ENCODE measurements at regions not wholly inside any gene's neighbourhood (a gene's known extent, or its start where the extent isn't known, plus 50 kb on each side); places are given as distances from the start of the nearest gene placed in this dataset.

DNA sequence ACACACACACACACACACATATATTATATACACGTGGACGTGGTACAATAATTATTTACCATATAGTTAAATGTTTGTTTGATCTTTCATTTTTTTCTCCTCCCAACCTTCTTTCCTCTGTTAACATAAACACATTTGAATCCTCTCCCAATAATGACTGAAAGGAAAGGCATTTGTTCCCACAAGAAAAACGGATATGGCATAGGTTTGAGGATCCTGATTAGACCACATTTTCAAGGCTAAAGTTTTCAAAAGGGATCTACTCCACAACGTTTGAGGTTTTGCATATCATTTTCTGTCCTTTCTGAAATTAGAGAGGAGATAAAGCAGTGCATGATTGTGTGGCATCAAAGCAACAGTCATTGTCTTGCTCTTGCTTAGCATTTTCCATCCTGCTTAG, 1883.4 kb downstream of the STIM2 start:
- Histone ChIP-seq H3K36me3 (ENCODE audit: control insufficient read depth in 1 of 2, insufficient read depth in 2 of 2, low read length in 2 of 2) (no peaks in the 10 kb centered on the region), H3K4me1 (ENCODE audit: control insufficient read depth in 1 of 2, insufficient read depth in 2 of 2, low read length in 2 of 2) (no peaks in the 10 kb centered on the region), H3K27me3 (ENCODE audit: low read depth, low read length) (no peaks in the 10 kb centered on the region), H3K27ac (ENCODE audit: low read length) (no peak overlapping the region), H3K9me3 (ENCODE audit: control insufficient read depth in 1 of 2, low read length in 2 of 2) (no peaks in the 10 kb centered on the region), H3K4me3 (ENCODE audit: low read depth in 1 of 2, low read length in 2 of 2) (no peak overlapping the region)

DNA sequence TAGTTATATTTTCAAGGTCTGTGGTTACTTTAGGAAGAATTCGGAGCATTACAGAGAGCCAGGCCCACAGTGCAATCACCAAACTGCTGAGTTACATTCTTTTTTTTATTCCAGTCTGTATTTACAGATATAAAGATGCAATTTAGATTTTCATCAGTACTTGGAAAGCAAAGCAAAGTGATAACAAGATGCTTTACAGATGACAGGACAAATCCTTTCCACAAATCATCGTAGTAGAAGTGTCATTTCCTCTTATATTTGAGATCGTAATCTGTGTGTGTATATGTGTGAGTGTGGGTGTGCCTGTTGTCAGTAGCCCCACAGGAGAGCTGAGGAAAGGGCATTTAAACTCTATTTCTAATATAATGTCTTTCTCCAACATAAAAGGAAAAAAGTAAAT, 1893.7 kb downstream of the STIM2 start:
- Histone ChIP-seq H3K4me1 (ENCODE audit: control insufficient read depth in 1 of 2, insufficient read depth in 2 of 2, low read length in 2 of 2) (no peaks in the 10 kb centered on the region), H3K9me3 (ENCODE audit: control insufficient read depth in 1 of 2, low read length in 2 of 2) (no peaks in the 10 kb centered on the region)

DNA sequence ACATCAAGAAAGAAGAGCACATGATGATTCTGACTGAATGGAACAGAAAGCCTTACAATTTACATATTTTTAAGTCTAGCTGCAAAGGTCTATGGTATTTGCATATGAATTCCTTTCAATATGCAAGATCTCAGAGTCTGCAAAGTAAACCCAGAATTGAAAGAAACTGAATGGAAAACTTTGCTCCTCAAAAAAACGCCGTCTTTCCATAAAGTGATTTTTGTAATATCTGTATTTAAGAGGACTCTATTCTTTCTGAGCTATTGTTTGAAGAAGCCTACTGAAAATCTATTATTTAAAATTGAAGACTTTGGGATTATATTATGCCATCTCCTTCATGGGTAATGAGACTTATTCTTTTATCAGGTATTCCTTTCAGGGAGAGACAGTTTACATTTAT, 1894.4 kb downstream of the STIM2 start:
- Histone ChIP-seq H3K9me3 (ENCODE audit: control insufficient read depth in 1 of 2, low read length in 2 of 2) (no peaks in the 10 kb centered on the region), H3K27ac (ENCODE audit: low read length) (no peak overlapping the region), H3K36me3 (ENCODE audit: control insufficient read depth in 1 of 2, insufficient read depth in 2 of 2, low read length in 2 of 2) (no peaks in the 10 kb centered on the region), H3K4me3 (ENCODE audit: low read depth in 1 of 2, low read length in 2 of 2) (no peak overlapping the region), H3K4me1 (ENCODE audit: control insufficient read depth in 1 of 2, insufficient read depth in 2 of 2, low read length in 2 of 2) (no peaks in the 10 kb centered on the region), H3K27me3 (ENCODE audit: low read depth, low read length) (no peaks in the 10 kb centered on the region)

More for the DNA sequence above, 1893.7 kb downstream of the STIM2 start:
- H3K36me3 ChIP-seq (ENCODE audit: control insufficient read depth in 1 of 2, insufficient read depth in 2 of 2, low read length in 2 of 2), result no peaks in the 10 kb centered on the region
- no peaks in the 10 kb centered on the region for H3K27me3 ChIP-seq (ENCODE audit: low read depth, low read length)
- H3K4me3 ChIP-seq (ENCODE audit: low read depth in 1 of 2, low read length in 2 of 2), result no peak overlapping the region
- H3K27ac ChIP-seq (ENCODE audit: low read length), result no peak overlapping the region

DNA sequence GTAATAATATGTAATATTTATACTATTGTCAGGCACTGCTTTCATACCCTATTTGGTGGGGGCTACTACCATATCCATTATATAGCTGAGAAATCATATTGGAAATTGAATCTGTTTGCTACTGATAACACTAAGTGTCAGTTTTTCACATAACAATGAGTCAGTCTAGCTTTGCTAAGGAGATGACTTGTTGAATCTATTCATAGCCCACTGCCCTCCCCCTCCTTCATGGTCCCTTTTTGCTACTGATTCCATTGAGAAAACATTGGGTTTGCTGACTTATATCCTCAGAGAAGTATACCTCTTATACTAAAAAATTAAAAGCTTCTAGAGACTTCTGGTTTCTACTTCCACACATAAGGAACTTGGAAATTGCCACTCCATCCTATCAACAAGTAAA, 1898.4 kb downstream of the STIM2 start:
- H3K36me3 ChIP-seq (ENCODE audit: control insufficient read depth in 1 of 2, insufficient read depth in 2 of 2, low read length in 2 of 2), result no peaks in the 10 kb centered on the region
- H3K4me1 ChIP-seq (ENCODE audit: control insufficient read depth in 1 of 2, insufficient read depth in 2 of 2, low read length in 2 of 2), result no peaks in the 10 kb centered on the region
- no peaks in the 10 kb centered on the region for H3K27me3 ChIP-seq (ENCODE audit: low read depth, low read length)
- no peaks in the 10 kb centered on the region for H3K9me3 ChIP-seq (ENCODE audit: control insufficient read depth in 1 of 2, low read length in 2 of 2)
- no peak overlapping the region for H3K27ac ChIP-seq (ENCODE audit: low read length)
- H3K4me3 ChIP-seq (ENCODE audit: low read depth in 1 of 2, low read length in 2 of 2), result no peak overlapping the region

DNA sequence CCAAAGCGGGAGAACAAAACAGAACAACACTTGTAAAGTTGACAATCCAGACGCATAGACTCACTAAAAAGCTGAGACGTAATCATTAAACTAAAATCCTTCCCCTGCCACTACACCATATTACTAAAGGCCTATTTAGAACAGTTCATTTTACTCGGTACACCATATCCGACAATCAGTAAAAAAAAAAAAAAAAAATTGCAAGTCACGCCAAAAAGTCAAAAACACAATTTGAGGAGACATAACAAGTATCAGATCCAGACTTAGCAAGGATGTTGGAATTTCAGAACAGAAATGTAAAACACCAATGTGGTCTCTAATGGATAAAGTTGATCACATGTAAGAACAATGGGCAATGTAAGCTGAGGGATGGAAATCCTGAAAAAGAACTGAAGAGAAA, 1899.4 kb downstream of the STIM2 start:
- Histone ChIP-seq H3K4me3 (ENCODE audit: low read depth in 1 of 2, low read length in 2 of 2) (no peak overlapping the region), H3K27ac (ENCODE audit: low read length) (no peak overlapping the region), H3K36me3 (ENCODE audit: control insufficient read depth in 1 of 2, insufficient read depth in 2 of 2, low read length in 2 of 2) (no peaks in the 10 kb centered on the region), H3K4me1 (ENCODE audit: control insufficient read depth in 1 of 2, insufficient read depth in 2 of 2, low read length in 2 of 2) (no peaks in the 10 kb centered on the region), H3K9me3 (ENCODE audit: control insufficient read depth in 1 of 2, low read length in 2 of 2) (no peaks in the 10 kb centered on the region), H3K27me3 (ENCODE audit: low read depth, low read length) (no peaks in the 10 kb centered on the region)

DNA sequence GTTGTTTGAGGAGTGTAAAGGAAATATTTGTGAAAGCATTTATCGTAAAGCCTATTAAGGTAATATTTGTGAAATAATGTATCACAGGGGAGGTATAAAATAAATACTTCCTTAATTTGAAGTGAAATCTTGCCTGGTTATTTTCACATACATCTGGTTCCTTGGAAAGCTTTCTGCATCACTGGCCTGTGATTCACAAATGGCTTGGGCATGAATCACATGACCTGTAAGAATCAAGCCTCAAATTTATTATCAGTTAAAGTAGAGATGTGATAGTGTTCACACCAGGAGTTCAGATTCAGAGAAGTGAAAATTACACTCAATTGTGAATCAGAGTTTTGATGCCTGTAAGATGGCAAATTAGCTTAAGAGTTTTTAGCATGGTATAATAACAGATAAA, 1911.4 kb downstream of the STIM2 start:
- H3K4me3 ChIP-seq (ENCODE audit: low read depth in 1 of 2, low read length in 2 of 2), result no peak overlapping the region
- no peaks in the 10 kb centered on the region for H3K27me3 ChIP-seq (ENCODE audit: low read depth, low read length)
- H3K27ac ChIP-seq (ENCODE audit: low read length), result peak overlapping the region; percentile 6
- H3K4me1 ChIP-seq (ENCODE audit: control insufficient read depth in 1 of 2, insufficient read depth in 2 of 2, low read length in 2 of 2), result peaks cover 0 to 6% of the 10 kb centered on the region in 2 donors
- no peaks in the 10 kb centered on the region for H3K9me3 ChIP-seq (ENCODE audit: control insufficient read depth in 1 of 2, low read length in 2 of 2)
- no peaks in the 10 kb centered on the region for H3K36me3 ChIP-seq (ENCODE audit: control insufficient read depth in 1 of 2, insufficient read depth in 2 of 2, low read length in 2 of 2)

DNA sequence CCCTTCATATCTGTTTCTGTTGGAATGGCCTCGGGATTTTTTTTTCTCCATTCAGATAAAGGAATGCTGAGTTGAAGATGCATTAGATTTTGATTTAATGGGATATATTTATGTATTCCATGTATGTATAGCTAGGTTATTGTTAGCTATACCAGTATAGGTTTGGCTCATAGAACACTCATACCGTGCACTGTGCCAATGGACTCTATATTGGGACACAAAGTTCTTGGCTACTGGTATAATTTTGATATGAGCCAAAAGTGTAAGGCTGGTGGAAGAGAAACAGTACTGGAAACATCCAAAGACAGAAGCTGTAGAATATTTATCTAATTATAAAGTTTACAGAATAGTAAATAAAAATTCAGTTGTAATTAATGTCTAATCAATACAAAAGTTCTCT, 1912.1 kb downstream of the STIM2 start:
- no peaks in the 10 kb centered on the region for H3K27me3 ChIP-seq (ENCODE audit: low read depth, low read length)
- H3K27ac ChIP-seq (ENCODE audit: low read length), result no peak overlapping the region
- no peaks in the 10 kb centered on the region for H3K36me3 ChIP-seq (ENCODE audit: control insufficient read depth in 1 of 2, insufficient read depth in 2 of 2, low read length in 2 of 2)
- H3K4me1 ChIP-seq (ENCODE audit: control insufficient read depth in 1 of 2, insufficient read depth in 2 of 2, low read length in 2 of 2), result peaks cover 0 to 6% of the 10 kb centered on the region in 2 donors
- H3K9me3 ChIP-seq (ENCODE audit: control insufficient read depth in 1 of 2, low read length in 2 of 2), result no peaks in the 10 kb centered on the region
- H3K4me3 ChIP-seq (ENCODE audit: low read depth in 1 of 2, low read length in 2 of 2), result no peak overlapping the region

DNA sequence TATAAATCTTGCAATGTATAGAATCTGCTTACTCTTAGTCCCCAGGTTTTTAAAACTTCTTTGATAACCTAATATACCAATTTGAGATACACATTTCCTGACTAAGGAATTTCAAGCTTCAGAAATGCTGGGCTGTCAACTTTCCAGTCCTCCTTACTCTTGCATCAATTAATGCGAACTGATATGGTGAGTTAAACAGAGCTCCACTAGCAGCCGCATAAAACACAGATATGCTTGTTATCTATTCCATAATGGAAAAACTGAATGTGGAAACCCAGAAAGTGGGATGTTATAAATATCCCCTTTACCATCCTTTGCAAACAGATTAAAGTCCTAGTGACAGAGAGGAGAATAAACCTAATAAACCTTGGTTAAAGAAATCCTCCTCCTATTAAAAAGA, 1913.7 kb downstream of the STIM2 start:
- Histone ChIP-seq H3K9me3 (ENCODE audit: control insufficient read depth in 1 of 2, low read length in 2 of 2) (no peaks in the 10 kb centered on the region), H3K4me1 (ENCODE audit: control insufficient read depth in 1 of 2, insufficient read depth in 2 of 2, low read length in 2 of 2) (peaks cover 0 to 6% of the 10 kb centered on the region in 2 donors), H3K4me3 (ENCODE audit: low read depth in 1 of 2, low read length in 2 of 2) (no peak overlapping the region), H3K36me3 (ENCODE audit: control insufficient read depth in 1 of 2, insufficient read depth in 2 of 2, low read length in 2 of 2) (no peaks in the 10 kb centered on the region), H3K27me3 (ENCODE audit: low read depth, low read length) (no peaks in the 10 kb centered on the region), H3K27ac (ENCODE audit: low read length) (no peak overlapping the region)

DNA sequence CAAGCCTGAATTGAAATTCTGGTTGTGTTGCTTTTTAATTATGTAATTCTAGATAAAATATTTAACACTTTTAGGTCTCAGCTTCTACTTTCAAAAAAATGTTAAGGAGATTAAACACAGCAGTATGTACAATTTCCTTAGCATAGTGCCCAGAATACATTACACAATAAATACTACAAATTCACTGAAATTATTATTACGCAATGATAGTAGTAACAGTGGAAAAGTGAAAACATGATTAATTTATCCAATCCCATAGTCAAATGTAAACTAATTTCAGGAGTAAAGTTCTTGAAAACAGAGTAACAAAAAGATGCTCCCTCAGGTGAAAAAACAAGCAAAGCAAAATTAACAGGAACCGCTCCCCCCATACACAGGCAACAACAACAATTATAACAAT, 1915.4 kb downstream of the STIM2 start:
- Histone ChIP-seq H3K27ac (ENCODE audit: low read length) (no peak overlapping the region), H3K9me3 (ENCODE audit: control insufficient read depth in 1 of 2, low read length in 2 of 2) (no peaks in the 10 kb centered on the region)

DNA sequence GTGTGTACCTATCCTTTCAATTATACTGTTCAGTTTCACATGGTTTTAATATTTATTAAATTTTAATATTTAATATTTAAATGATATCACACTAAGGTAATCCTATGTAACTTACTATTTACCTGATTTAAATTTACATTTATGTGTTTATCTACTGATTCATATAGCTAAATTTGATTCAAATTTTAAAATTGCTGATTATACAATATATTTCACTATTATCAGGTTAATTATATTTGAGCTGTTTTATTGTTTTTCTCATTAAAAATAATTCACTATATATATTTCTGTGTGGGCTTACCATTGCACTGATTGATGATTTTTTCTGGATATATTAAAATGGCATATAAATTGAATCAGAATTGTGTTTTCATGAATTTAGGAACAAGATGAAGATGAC, 1923.5 kb downstream of the STIM2 start:
- H3K4me1 ChIP-seq (ENCODE audit: control insufficient read depth in 1 of 2, insufficient read depth in 2 of 2, low read length in 2 of 2), result no peaks in the 10 kb centered on the region
- no peaks in the 10 kb centered on the region for H3K9me3 ChIP-seq (ENCODE audit: control insufficient read depth in 1 of 2, low read length in 2 of 2)
- H3K27me3 ChIP-seq (ENCODE audit: low read depth, low read length), result no peaks in the 10 kb centered on the region
- no peaks in the 10 kb centered on the region for H3K36me3 ChIP-seq (ENCODE audit: control insufficient read depth in 1 of 2, insufficient read depth in 2 of 2, low read length in 2 of 2)
- no peak overlapping the region for H3K27ac ChIP-seq (ENCODE audit: low read length)
- H3K4me3 ChIP-seq (ENCODE audit: low read depth in 1 of 2, low read length in 2 of 2), result no peak overlapping the region

More for the DNA sequence above, 1915.4 kb downstream of the STIM2 start:
- Histone ChIP-seq H3K4me3 (ENCODE audit: low read depth in 1 of 2, low read length in 2 of 2) (no peak overlapping the region), H3K27me3 (ENCODE audit: low read depth, low read length) (no peaks in the 10 kb centered on the region), H3K4me1 (ENCODE audit: control insufficient read depth in 1 of 2, insufficient read depth in 2 of 2, low read length in 2 of 2) (peaks cover 0 to 6% of the 10 kb centered on the region in 2 donors), H3K36me3 (ENCODE audit: control insufficient read depth in 1 of 2, insufficient read depth in 2 of 2, low read length in 2 of 2) (no peaks in the 10 kb centered on the region)

DNA sequence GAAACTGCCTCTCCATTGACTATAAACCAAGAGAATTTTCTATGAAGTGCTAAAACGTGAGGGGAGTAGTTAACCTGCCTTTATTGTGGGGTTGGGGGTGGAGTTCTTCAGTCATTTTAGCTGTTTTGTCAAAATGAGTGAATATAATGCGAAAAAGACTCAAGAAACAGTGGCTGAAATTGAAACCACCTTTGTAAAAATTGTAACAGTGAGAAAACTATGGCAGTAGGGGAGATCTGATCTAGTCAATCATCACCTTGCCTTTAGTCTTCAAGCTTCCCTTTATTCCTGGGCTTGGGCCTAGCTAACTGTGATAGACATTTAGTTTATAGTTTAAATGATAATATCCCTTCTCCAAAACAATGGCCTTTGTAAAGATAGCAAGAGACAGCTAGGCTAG, 1927.3 kb downstream of the STIM2 start:
- H3K4me1 ChIP-seq (ENCODE audit: control insufficient read depth in 1 of 2, insufficient read depth in 2 of 2, low read length in 2 of 2), result no peaks in the 10 kb centered on the region
- no peak overlapping the region for H3K4me3 ChIP-seq (ENCODE audit: low read depth in 1 of 2, low read length in 2 of 2)
- no peaks in the 10 kb centered on the region for H3K27me3 ChIP-seq (ENCODE audit: low read depth, low read length)
- H3K36me3 ChIP-seq (ENCODE audit: control insufficient read depth in 1 of 2, insufficient read depth in 2 of 2, low read length in 2 of 2), result no peaks in the 10 kb centered on the region
- H3K9me3 ChIP-seq (ENCODE audit: control insufficient read depth in 1 of 2, low read length in 2 of 2), result no peaks in the 10 kb centered on the region
- H3K27ac ChIP-seq (ENCODE audit: low read length), result no peak overlapping the region

DNA sequence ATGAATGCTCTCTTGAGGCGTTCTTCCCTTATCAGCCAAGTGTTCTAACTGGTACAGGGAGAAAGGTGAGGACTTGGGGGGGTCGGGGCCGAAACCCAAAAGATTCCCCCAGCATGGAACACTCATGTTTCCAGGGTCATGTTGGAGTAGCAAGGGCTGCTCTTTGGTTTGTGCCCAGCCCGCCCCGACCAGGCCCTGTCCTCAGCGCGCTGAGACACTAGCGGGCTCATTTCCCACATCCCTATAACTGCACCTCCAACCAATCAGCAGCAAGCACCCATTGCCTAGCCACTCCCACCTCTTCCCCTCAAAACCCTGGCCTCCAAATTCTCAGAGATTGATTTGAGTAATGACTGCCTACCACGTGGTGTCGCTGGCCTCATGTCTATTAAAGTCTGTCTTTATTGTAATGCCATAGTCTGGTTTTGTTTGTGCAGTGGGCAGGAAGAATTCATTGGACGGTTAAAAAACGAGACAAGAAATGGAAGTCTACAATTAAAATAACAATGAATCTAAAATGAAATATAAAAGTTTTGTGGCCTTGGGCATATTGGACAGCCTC, 1928.4 kb downstream of the STIM2 start:
- Histone ChIP-seq H3K4me3 (ENCODE audit: low read depth in 1 of 2, low read length in 2 of 2) (no peak overlapping the region), H3K4me1 (ENCODE audit: control insufficient read depth in 1 of 2, insufficient read depth in 2 of 2, low read length in 2 of 2) (no peaks in the 10 kb centered on the region), H3K9me3 (ENCODE audit: control insufficient read depth in 1 of 2, low read length in 2 of 2) (no peaks in the 10 kb centered on the region), H3K27me3 (ENCODE audit: low read depth, low read length) (no peaks in the 10 kb centered on the region), H3K36me3 (ENCODE audit: control insufficient read depth in 1 of 2, insufficient read depth in 2 of 2, low read length in 2 of 2) (no peaks in the 10 kb centered on the region), H3K27ac (ENCODE audit: low read length) (no peak overlapping the region)
